ENCODE measurements at regions not wholly inside any gene's neighbourhood (a gene's known extent, or its start where the extent isn't known, plus 50 kb on each side); places are given as distances from the start of the nearest gene placed in this dataset.

- no peak for DNase-seq (ENCODE audit: low spot score)
- no peaks in the 10 kb centered on the region for H3K9me3 Mint-ChIP-seq (ENCODE audit: unreplicated experiment)
- H3K27me3 Mint-ChIP-seq (ENCODE audit: unreplicated experiment): peaks cover 3% of the 10 kb centered on the region
- H3K4me3 Mint-ChIP-seq (ENCODE audit: unreplicated experiment): no peak overlapping the region
- H3K4me1 Mint-ChIP-seq (ENCODE audit: unreplicated experiment): no peaks in the 10 kb centered on the region
- H3K36me3 Mint-ChIP-seq (ENCODE audit: low read depth, unreplicated experiment): no peaks in the 10 kb centered on the region
- TF ChIP-seq CTCF (IDR thresholded peaks at IDR 0.05; ENCODE audit: unreplicated experiment): no peak
- H3K27ac Mint-ChIP-seq (ENCODE audit: unreplicated experiment): no peak overlapping the region
Measured at GRCh38 chrX:124993735-124994134, 325.9 kb upstream of the TEX13C start.

GRCh38 chrX:124994404-124994803 lies 325.3 kb upstream of the TEX13C start:
- DNase-seq (ENCODE audit: low spot score): no peak
- TF ChIP-seq CTCF (IDR thresholded peaks at IDR 0.05; ENCODE audit: unreplicated experiment): no peak
- Mint-ChIP-seq H3K4me1 (ENCODE audit: unreplicated experiment) (no peaks in the 10 kb centered on the region), H3K4me3 (ENCODE audit: unreplicated experiment) (no peak overlapping the region), H3K36me3 (ENCODE audit: low read depth, unreplicated experiment) (no peaks in the 10 kb centered on the region), H3K9me3 (ENCODE audit: unreplicated experiment) (no peaks in the 10 kb centered on the region), H3K27ac (ENCODE audit: unreplicated experiment) (no peak overlapping the region), H3K27me3 (ENCODE audit: unreplicated experiment) (peaks cover 3% of the 10 kb centered on the region)

GRCh38 chrX:125003746-125004446 lies 315.8 kb upstream of the TEX13C start:
- no peak for TF ChIP-seq CTCF (IDR thresholded peaks at IDR 0.05; ENCODE audit: unreplicated experiment)
- Mint-ChIP-seq H3K9me3 (ENCODE audit: unreplicated experiment) (no peaks in the 10 kb centered on the region), H3K27ac (ENCODE audit: unreplicated experiment) (no peak overlapping the region), H3K36me3 (ENCODE audit: low read depth, unreplicated experiment) (no peaks in the 10 kb centered on the region), H3K4me3 (ENCODE audit: unreplicated experiment) (no peak overlapping the region), H3K27me3 (ENCODE audit: unreplicated experiment) (no peaks in the 10 kb centered on the region), H3K4me1 (ENCODE audit: unreplicated experiment) (no peaks in the 10 kb centered on the region)
- no peak for DNase-seq (ENCODE audit: low spot score)

GRCh38 chrX:125004799-125005198 lies 314.9 kb upstream of the TEX13C start:
- no peak for TF ChIP-seq CTCF (IDR thresholded peaks at IDR 0.05; ENCODE audit: unreplicated experiment)
- no peaks in the 10 kb centered on the region for H3K9me3 Mint-ChIP-seq (ENCODE audit: unreplicated experiment)

GRCh38 chrX:125005863-125006262 lies 313.8 kb upstream of the TEX13C start:
- Mint-ChIP-seq H3K9me3 (ENCODE audit: unreplicated experiment) (no peaks in the 10 kb centered on the region), H3K36me3 (ENCODE audit: low read depth, unreplicated experiment) (no peaks in the 10 kb centered on the region), H3K4me3 (ENCODE audit: unreplicated experiment) (no peak overlapping the region), H3K27ac (ENCODE audit: unreplicated experiment) (no peak overlapping the region), H3K27me3 (ENCODE audit: unreplicated experiment) (no peaks in the 10 kb centered on the region), H3K4me1 (ENCODE audit: unreplicated experiment) (no peaks in the 10 kb centered on the region)
- TF ChIP-seq CTCF (IDR thresholded peaks at IDR 0.05; ENCODE audit: unreplicated experiment): no peak
- DNase-seq (ENCODE audit: low spot score): no peak

More at GRCh38 chrX:125004799-125005198, 314.9 kb upstream of the TEX13C start:
- H3K4me1 Mint-ChIP-seq (ENCODE audit: unreplicated experiment): no peaks in the 10 kb centered on the region
- no peak overlapping the region for H3K4me3 Mint-ChIP-seq (ENCODE audit: unreplicated experiment)
- DNase-seq (ENCODE audit: low spot score): no peak
- H3K27ac Mint-ChIP-seq (ENCODE audit: unreplicated experiment): no peak overlapping the region
- no peaks in the 10 kb centered on the region for H3K27me3 Mint-ChIP-seq (ENCODE audit: unreplicated experiment)
- H3K36me3 Mint-ChIP-seq (ENCODE audit: low read depth, unreplicated experiment): no peaks in the 10 kb centered on the region
